Neural crest cell (in vitro differentiated cells): ENCODE measurements at regions not wholly inside any gene's neighbourhood (a gene's known extent, or its start where the extent isn't known, plus 50 kb on each side); places are given as distances from the start of the nearest gene placed in this dataset.

Experiments used
- DNase-seq: peaks from one replicate; pipeline ENCODE4 v3.0.0; 2021; ENCODE audit warnings: low read depth, mixed read lengths, low spot score
- H3K27ac Mint-ChIP-seq: one replicate; pipeline ENCODE4 v1.8.0; 2021; ENCODE audit warnings: mild to moderate bottlenecking, mixed read lengths; ENCODE audit not compliant: unreplicated experiment
- H3K27me3 Mint-ChIP-seq: 2 replicates; pipeline ENCODE4 v1.8.0; 2021; ENCODE audit warnings: low read depth, mild to moderate bottlenecking, mixed read lengths
- H3K36me3 Mint-ChIP-seq: 2 replicates; pipeline ENCODE4 v1.8.0; 2021; ENCODE audit warnings: low read depth, mild to moderate bottlenecking, mixed read lengths
- H3K4me1 Mint-ChIP-seq: 2 replicates; pipeline ENCODE4 v1.8.0; 2021; ENCODE audit warnings: mixed read lengths
- H3K4me3 Mint-ChIP-seq: one replicate; pipeline ENCODE4 v1.8.0; 2021; ENCODE audit warnings: mild to moderate bottlenecking, mixed read lengths
- H3K9me3 Mint-ChIP-seq: 2 replicates; pipeline ENCODE4 v1.8.0; 2021; ENCODE audit warnings: mixed read lengths
- CTCF ChIP-seq: fragments of 200-600 bp; sonication (generic); conservative IDR thresholded peaks from 2 replicates; pipeline ENCODE4 v1.5.0; 2021; ENCODE audit warnings: antibody characterized with exemption, mild to moderate bottlenecking

GRCh38 chr18:10124967-10125366, 211.2 kb downstream of the VAPA start:
- no peak overlapping the region for H3K27ac Mint-ChIP-seq
- DNase-seq = no peak
- H3K27me3 Mint-ChIP-seq = no peaks in the 10 kb centered on the region
- no peaks in the 10 kb centered on the region for H3K9me3 Mint-ChIP-seq
- TF ChIP-seq CTCF = no peak
- H3K36me3 Mint-ChIP-seq = no peaks in the 10 kb centered on the region
- H3K4me1 Mint-ChIP-seq = peaks cover 21% of the 10 kb centered on the region
- H3K4me3 Mint-ChIP-seq = no peak overlapping the region

- Mint-ChIP-seq H3K4me3 (no peak overlapping the region), H3K36me3 (no peaks in the 10 kb centered on the region), H3K27me3 (peaks cover 4% of the 10 kb centered on the region), H3K27ac (no peak overlapping the region), H3K9me3 (no peaks in the 10 kb centered on the region), H3K4me1 (peaks cover 26% of the 10 kb centered on the region)
- no peak for DNase-seq
- TF ChIP-seq CTCF = no peak
Measured at GRCh38 chr18:10127729-10128128, 213.9 kb downstream of the VAPA start.

- no peak for TF ChIP-seq CTCF
- Mint-ChIP-seq H3K4me3 (no peak overlapping the region), H3K27ac (no peak overlapping the region), H3K27me3 (peaks cover 4% of the 10 kb centered on the region), H3K36me3 (no peaks in the 10 kb centered on the region), H3K4me1 (peaks cover 30% of the 10 kb centered on the region), H3K9me3 (no peaks in the 10 kb centered on the region)
- DNase-seq = no peak
Measured at GRCh38 chr18:10128921-10129501, 215.2 kb downstream of the VAPA start.

- Mint-ChIP-seq H3K4me1 (peaks cover 21% of the 10 kb centered on the region), H3K27me3 (peaks cover 4% of the 10 kb centered on the region), H3K9me3 (no peaks in the 10 kb centered on the region), H3K4me3 (no peak overlapping the region), H3K36me3 (no peaks in the 10 kb centered on the region), H3K27ac (no peak overlapping the region)
- DNase-seq = no peak
- TF ChIP-seq CTCF = no peak
Measured at GRCh38 chr18:10130606-10131005, 216.8 kb downstream of the VAPA start.

GRCh38 chr18:10131081-10131459, 217.3 kb downstream of the VAPA start:
- no peak for TF ChIP-seq CTCF
- Mint-ChIP-seq H3K36me3 (no peaks in the 10 kb centered on the region), H3K9me3 (no peaks in the 10 kb centered on the region), H3K27me3 (peaks cover 4% of the 10 kb centered on the region), H3K4me1 (peaks cover 21% of the 10 kb centered on the region), H3K27ac (no peak overlapping the region), H3K4me3 (peak overlapping the region; percentile 70)
- no peak for DNase-seq
